ENCODE measurements at regions not wholly inside any gene's neighbourhood (a gene's known extent, or its start where the extent isn't known, plus 50 kb on each side); places are given as distances from the start of the nearest gene placed in this dataset.

DNA sequence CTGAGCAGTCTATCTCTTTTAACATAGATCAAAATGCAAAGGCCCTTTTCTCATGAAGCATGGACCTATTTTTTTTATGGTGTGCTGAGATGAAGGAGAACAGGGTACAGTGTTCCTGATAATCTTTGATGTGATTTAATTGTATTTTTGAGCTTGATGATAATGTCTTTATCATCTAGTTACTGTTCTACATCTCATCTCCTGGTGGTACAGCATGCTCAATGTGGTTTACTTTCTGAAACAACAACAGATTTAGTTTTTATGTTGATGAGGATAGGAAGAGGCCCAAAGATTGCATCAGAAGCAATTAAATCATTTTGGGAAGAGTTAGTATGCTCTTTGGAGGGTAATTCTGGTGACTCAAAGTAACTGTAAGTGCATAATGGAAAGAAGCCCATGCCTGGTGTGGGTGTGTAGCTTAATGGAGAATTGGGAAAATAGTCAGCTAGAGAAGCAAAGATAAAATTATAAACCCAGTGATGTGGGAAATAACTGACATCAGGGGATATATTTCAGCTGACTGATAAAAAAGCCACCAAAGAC, 123.0 kb upstream of the KCNN2 start:
- no peak overlapping the region for H3K27ac ChIP-seq (ENCODE audit: low read length)
- intact Hi-C loops (cut with micrococcal nuclease; ENCODE audit: unreplicated experiment) = no loop called here
- ATAC-seq = no peak
- H3K36me3 ChIP-seq (ENCODE audit: control insufficient read depth, insufficient read depth, low read length) = no peaks in the 10 kb centered on the region
- no peak for DNase-seq (ENCODE audit: low read depth, low spot score)
- in situ Hi-C loops (cut with HindIII; ENCODE audit: low pct_unique_long_range_greater_than_20kb, low sequenced_read_pairs) = no loop called here
- H3K9me3 ChIP-seq (ENCODE audit: control insufficient read depth, insufficient read depth, low read depth, low read length) = no peaks in the 10 kb centered on the region
- TF ChIP-seq TCF7L2 (IDR thresholded peaks at IDR 0.05; ENCODE audit: low read depth, low read length) (no peak), POLR2AphosphoS5 (IDR thresholded peaks at IDR 0.05; ENCODE audit: low read depth, low read length) (no peak), CTCF (IDR thresholded peaks at IDR 0.05) (no peak), SIN3A (IDR thresholded peaks at IDR 0.05; ENCODE audit: borderline replicate concordance, insufficient read depth, low read depth, low read length) (no peak)
- TF ChIP-seq, protein P1, sequence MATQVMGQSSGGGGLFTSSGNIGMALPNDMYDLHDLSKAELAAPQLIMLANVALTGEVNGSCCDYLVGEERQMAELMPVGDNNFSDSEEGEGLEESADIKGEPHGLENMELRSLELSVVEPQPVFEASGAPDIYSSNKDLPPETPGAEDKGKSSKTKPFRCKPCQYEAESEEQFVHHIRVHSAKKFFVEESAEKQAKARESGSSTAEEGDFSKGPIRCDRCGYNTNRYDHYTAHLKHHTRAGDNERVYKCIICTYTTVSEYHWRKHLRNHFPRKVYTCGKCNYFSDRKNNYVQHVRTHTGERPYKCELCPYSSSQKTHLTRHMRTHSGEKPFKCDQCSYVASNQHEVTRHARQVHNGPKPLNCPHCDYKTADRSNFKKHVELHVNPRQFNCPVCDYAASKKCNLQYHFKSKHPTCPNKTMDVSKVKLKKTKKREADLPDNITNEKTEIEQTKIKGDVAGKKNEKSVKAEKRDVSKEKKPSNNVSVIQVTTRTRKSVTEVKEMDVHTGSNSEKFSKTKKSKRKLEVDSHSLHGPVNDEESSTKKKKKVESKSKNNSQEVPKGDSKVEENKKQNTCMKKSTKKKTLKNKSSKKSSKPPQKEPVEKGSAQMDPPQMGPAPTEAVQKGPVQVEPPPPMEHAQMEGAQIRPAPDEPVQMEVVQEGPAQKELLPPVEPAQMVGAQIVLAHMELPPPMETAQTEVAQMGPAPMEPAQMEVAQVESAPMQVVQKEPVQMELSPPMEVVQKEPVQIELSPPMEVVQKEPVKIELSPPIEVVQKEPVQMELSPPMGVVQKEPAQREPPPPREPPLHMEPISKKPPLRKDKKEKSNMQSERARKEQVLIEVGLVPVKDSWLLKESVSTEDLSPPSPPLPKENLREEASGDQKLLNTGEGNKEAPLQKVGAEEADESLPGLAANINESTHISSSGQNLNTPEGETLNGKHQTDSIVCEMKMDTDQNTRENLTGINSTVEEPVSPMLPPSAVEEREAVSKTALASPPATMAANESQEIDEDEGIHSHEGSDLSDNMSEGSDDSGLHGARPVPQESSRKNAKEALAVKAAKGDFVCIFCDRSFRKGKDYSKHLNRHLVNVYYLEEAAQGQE (IDR thresholded peaks at IDR 0.05; ENCODE audit: insufficient read depth in 1 of 2, low read depth in 2 of 2, low read length in 1 of 2) = no peak
- ChIA-PET CTCF (no interaction called here), POLR2A (no interaction called here)
- no TSS peak for BruUV-seq (replicated peaks)
- H3K4me1 ChIP-seq (ENCODE audit: control insufficient read depth, insufficient read depth, low read length) = no peaks in the 10 kb centered on the region
- no peaks in the 10 kb centered on the region for H3K27me3 ChIP-seq (ENCODE audit: control insufficient read depth, insufficient read depth, low read length)
- no peak overlapping the region for H3K4me3 ChIP-seq (ENCODE audit: low read depth in 2 of 2, low read length in 2 of 2)

DNA sequence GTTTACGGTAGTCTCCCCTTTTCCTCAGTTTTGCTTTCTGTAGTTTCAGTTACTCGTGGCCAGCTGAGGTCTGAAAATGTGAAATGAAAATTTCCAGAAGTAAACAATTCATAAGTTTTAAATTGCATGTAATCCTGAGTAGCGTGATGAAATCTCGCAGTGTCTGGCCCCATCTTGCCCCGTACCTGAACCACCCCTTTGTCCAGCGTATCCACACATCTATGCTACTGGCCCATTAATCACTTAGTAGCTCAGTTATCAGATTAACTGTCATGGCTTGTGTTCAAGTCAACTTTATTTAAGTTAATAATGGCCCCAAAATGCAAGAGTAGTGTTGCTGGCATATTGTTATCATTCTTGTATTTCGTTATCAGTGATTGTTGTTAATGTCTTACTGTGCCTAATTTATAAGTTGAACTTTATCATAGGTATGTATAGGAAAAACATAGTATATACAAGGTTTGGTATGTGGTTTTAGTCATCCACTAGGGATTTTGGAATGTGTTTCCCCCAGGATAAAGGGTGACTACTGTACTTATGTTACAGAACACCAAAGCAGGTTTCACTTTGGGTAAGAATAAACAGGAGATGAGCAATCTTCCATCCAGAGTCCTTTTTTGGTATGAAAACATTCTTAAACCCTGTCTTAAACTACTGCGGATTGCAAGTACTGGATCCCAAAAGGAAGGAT, 118.4 kb upstream of the KCNN2 start:
- ChIA-PET POLR2A (no interaction called here), CTCF (no interaction called here)
- intact Hi-C loops (cut with micrococcal nuclease; ENCODE audit: unreplicated experiment) = no loop called here

More for the DNA sequence above, 118.4 kb upstream of the KCNN2 start:
- DNase-seq (ENCODE audit: low read depth, low spot score) = no peak
- no TSS peak for BruUV-seq (replicated peaks)
- no peak overlapping the region for H3K27ac ChIP-seq (ENCODE audit: low read length)
- H3K36me3 ChIP-seq (ENCODE audit: control insufficient read depth, insufficient read depth, low read length) = no peaks in the 10 kb centered on the region
- TF ChIP-seq POLR2AphosphoS5 (IDR thresholded peaks at IDR 0.05; ENCODE audit: low read depth, low read length) = no peak
- TF ChIP-seq TCF7L2 (IDR thresholded peaks at IDR 0.05; ENCODE audit: low read depth, low read length) = no peak
- TF ChIP-seq SIN3A (IDR thresholded peaks at IDR 0.05; ENCODE audit: borderline replicate concordance, insufficient read depth, low read depth, low read length) = no peak
- TF ChIP-seq CTCF (IDR thresholded peaks at IDR 0.05) = no peak
- TF ChIP-seq, protein P1 (IDR thresholded peaks at IDR 0.05; ENCODE audit: insufficient read depth in 1 of 2, low read depth in 2 of 2, low read length in 1 of 2) = no peak
- H3K4me3 ChIP-seq (ENCODE audit: low read depth in 2 of 2, low read length in 2 of 2) = no peak overlapping the region
- no peaks in the 10 kb centered on the region for H3K4me1 ChIP-seq (ENCODE audit: control insufficient read depth, insufficient read depth, low read length)
- no peaks in the 10 kb centered on the region for H3K27me3 ChIP-seq (ENCODE audit: control insufficient read depth, insufficient read depth, low read length)
- ATAC-seq = no peak
- in situ Hi-C loops (cut with HindIII; ENCODE audit: low pct_unique_long_range_greater_than_20kb, low sequenced_read_pairs) = no loop called here
- no peaks in the 10 kb centered on the region for H3K9me3 ChIP-seq (ENCODE audit: control insufficient read depth, insufficient read depth, low read depth, low read length)

Measured in Panc1 (cell line).